T-cell (primary cell): ENCODE measurements at regions not wholly inside any gene's neighbourhood (a gene's known extent, or its start where the extent isn't known, plus 50 kb on each side); places are given as distances from the start of the nearest gene placed in this dataset.

ENCODE experiments used
- ATAC-seq, 4 experiments: fragments of 200-7000 bp in 3 of 4; fragments of 150-1000 bp in 1 of 4; cut with Tn5 transposase; replicated peaks in 1 of 4; 1 replicate in 3 of 4; 2 replicates in 1 of 4; pipeline ENCODE4 v1.10.0; 2021; ENCODE audit warnings: moderate library complexity in 3 of 4, mild to moderate bottlenecking in 2 of 4, moderate number of reproducible peaks in 1 of 4
- CTCF ChIA-PET, 2 donors: fragments of 300-600 bp; sonication (Branson Sonifier 250); formaldehyde crosslinking; loops; one replicate each; lab custom pipeline; 2022; ENCODE audit warnings: antibody characterized with exemption in 2 of 2; lab: Charles Lee
- POLR2A ChIA-PET, 2 donors: fragments of 300-600 bp; sonication (Branson Sonifier 250); formaldehyde crosslinking; loops; one replicate each; lab custom pipeline; 2022; ENCODE audit warnings: antibody characterized with exemption in 2 of 2; lab: Charles Lee
- DNase-seq, 35 experiments: peaks; one replicate each; pipeline versions ENCODE4 v3.0.0 to v3.0.0-alpha.2; 2013 to 2023
- H3K27ac ChIP-seq: one replicate; pipeline ENCODE4 v1.5.1; 2013; ENCODE audit warnings: low read length
- H3K27me3 ChIP-seq, 2 experiments: replicated peaks in 1 of 2; 1 replicate in 1 of 2; 2 replicates in 1 of 2; pipeline versions ENCODE4 v1.6.1 to v1.7.0; 2013; ENCODE audit warnings: low read length in 1 of 2, mixed read lengths in 1 of 2; ENCODE audit not compliant: control insufficient read depth in 2 of 2, insufficient read depth in 2 of 2; ENCODE audit errors: extremely low read depth in 1 of 2
- H3K36me3 ChIP-seq, 2 donors: 1 replicate in 1 of 2; 2 replicates in 1 of 2; pipeline versions ENCODE4 v1.6.1 to v1.7.0; 2013; ENCODE audit warnings: low read length in 1 of 2; ENCODE audit not compliant: control insufficient read depth in 2 of 2, insufficient read depth in 1 of 2; ENCODE audit errors: extremely low read depth in 1 of 2
- H3K4me1 ChIP-seq, 2 experiments: 1 replicate in 1 of 2; 2 replicates in 1 of 2; pipeline versions ENCODE4 v1.6.1 to v1.7.0; 2013; ENCODE audit warnings: low read length in 2 of 2, mixed read lengths in 1 of 2; ENCODE audit not compliant: insufficient read depth in 2 of 2, control insufficient read depth in 1 of 2; ENCODE audit errors: extremely low read depth in 1 of 2
- H3K4me3 ChIP-seq, 2 donors: 1 replicate in 1 of 2; 2 replicates in 1 of 2; pipeline versions ENCODE4 v1.5.1 to v1.7.0; 2013; ENCODE audit warnings: mild to moderate bottlenecking in 2 of 2, low read length in 1 of 2, moderate library complexity in 1 of 2; ENCODE audit not compliant: control insufficient read depth in 1 of 2; ENCODE audit errors: extremely low read depth in 1 of 2
- H3K9me3 ChIP-seq: 2 replicates; pipeline ENCODE4 v1.7.0; 2013
- H3K27ac Mint-ChIP-seq, 2 donors: one replicate each; pipeline ENCODE4 v1.8.0; 2020 to 2021; ENCODE audit warnings: mild to moderate bottlenecking in 2 of 2, mixed read lengths in 2 of 2
- H3K27me3 Mint-ChIP-seq, 2 donors: one replicate each; pipeline ENCODE4 v1.8.0; 2021 to 2022; ENCODE audit warnings: mixed read lengths in 2 of 2
- H3K36me3 Mint-ChIP-seq: one replicate; pipeline ENCODE4 v1.8.0; 2021; ENCODE audit warnings: mixed read lengths
- H3K4me1 Mint-ChIP-seq, 3 donors: one replicate each; pipeline ENCODE4 v1.8.0; 2020 to 2022; ENCODE audit warnings: mixed read lengths in 3 of 3, mild to moderate bottlenecking in 1 of 3
- H3K4me3 Mint-ChIP-seq, 3 donors: one replicate each; pipeline ENCODE4 v1.8.0; 2020 to 2022; ENCODE audit warnings: mild to moderate bottlenecking in 3 of 3, mixed read lengths in 3 of 3, moderate library complexity in 3 of 3
- H3K9me3 Mint-ChIP-seq, 3 donors: one replicate each; pipeline ENCODE4 v1.8.0; 2020 to 2022; ENCODE audit warnings: mixed read lengths in 3 of 3
- WGBS: methylation state at CpG from one replicate; pipeline ENCODE4 v1.1.5; 2013; ENCODE audit warnings: missing lambda C conversion rate; ENCODE audit not compliant: insufficient coverage; 5-methylcytosine and 5-hydroxymethylcytosine counted together

DNA sequence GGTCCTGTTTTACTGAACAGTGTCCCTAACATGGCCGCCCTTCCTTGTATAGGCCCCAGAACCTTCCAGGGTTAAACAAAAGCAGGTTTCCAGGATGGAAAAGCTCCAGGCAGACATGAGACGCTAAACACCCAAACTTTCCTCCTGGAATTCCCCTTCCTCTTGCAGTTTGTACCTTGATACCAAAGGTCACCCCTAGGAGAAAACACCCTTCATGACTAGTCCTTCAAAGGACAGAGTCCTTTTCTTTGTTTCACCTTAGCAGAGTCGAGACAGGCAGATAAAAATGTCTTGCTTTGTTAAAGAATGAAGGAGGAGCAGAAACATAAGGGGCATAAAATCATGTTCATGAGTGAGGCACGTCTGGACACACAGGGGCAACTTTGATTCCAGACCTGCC is 247.5 kb downstream of the BCOR start:
- no peaks in the 10 kb centered on the region for H3K9me3 ChIP-seq
- no peaks in the 10 kb centered on the region for H3K36me3 ChIP-seq
- no peak for ATAC-seq
- H3K27ac ChIP-seq: no peak overlapping the region
- H3K36me3 Mint-ChIP-seq: peaks cover 3% of the 10 kb centered on the region
- ChIA-PET CTCF (no interaction called here), POLR2A (interaction anchor here in 1 of 2 donors (0.7 kb wide), 1 partner anchor 19 kb away, joined by 4 read pairs; no protein-coding TSS in a partner anchor)
- no peaks in the 10 kb centered on the region for H3K9me3 Mint-ChIP-seq
- no CpG with 5 or more reads among the region's 4 CpGs for WGBS
- H3K27me3 Mint-ChIP-seq: peaks cover 0 to 4% of the 10 kb centered on the region in 2 donors
- H3K27ac Mint-ChIP-seq: no peak overlapping the region
- no peak for DNase-seq
- H3K4me3 Mint-ChIP-seq: no peak overlapping the region
- peaks cover 27 to 47% (median 41%) of the 10 kb centered on the region in 3 donors for H3K4me1 Mint-ChIP-seq
- H3K27me3 ChIP-seq: no peaks in the 10 kb centered on the region
- H3K4me1 ChIP-seq: peaks cover 6 to 44% of the 10 kb centered on the region in 2 experiments
- H3K4me3 ChIP-seq: no peak overlapping the region

DNA sequence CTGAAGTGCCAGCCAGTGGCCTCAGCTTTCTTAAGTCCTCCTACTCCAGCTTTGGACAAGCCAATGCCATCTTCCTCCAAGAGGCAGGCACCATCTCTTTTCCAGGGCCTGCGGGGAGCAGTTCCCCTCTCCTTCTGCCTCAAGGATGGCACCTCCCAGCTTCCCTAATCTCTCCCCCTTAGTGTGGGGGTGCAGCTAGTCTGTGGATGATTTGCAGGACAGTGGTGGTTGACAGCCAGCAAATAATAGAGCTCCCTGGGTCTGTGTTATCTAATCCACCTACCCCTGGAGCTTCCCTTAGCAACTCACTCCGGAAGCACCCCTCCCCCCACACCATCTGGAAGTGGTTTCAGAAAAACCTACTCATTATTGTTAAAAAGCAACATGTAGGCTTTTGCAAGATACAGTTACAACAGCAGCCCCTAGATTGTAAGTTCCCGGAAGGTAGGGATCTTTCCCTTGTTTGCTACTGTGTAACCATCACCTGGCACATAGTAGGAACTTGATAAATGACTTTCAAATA is 247.1 kb downstream of the BCOR start:
- Mint-ChIP-seq H3K27me3 (peaks cover 0 to 4% of the 10 kb centered on the region in 2 donors), H3K4me1 (peaks cover 32 to 52% (median 45%) of the 10 kb centered on the region in 3 donors), H3K36me3 (peaks cover 3% of the 10 kb centered on the region), H3K27ac (no peak overlapping the region), H3K9me3 (no peaks in the 10 kb centered on the region), H3K4me3 (no peak overlapping the region)
- DNase-seq: peak in 14 of 35 experiments; percentile 3 to 48 (median 28)
- no peaks in the 10 kb centered on the region for H3K36me3 ChIP-seq
- H3K4me1 ChIP-seq: peaks cover 6 to 49% of the 10 kb centered on the region in 2 experiments
- no CpG with 5 or more reads among the region's 3 CpGs for WGBS
- no peak for ATAC-seq
- H3K27me3 ChIP-seq: no peaks in the 10 kb centered on the region
- no peaks in the 10 kb centered on the region for H3K9me3 ChIP-seq
- no peak overlapping the region for H3K27ac ChIP-seq
- ChIA-PET POLR2A (interaction anchor here in 1 of 2 donors (0.7 kb wide), 1 partner anchor 18 kb away, joined by 4 read pairs; no protein-coding TSS in a partner anchor), CTCF (no interaction called here)
- H3K4me3 ChIP-seq: no peak overlapping the region

DNA sequence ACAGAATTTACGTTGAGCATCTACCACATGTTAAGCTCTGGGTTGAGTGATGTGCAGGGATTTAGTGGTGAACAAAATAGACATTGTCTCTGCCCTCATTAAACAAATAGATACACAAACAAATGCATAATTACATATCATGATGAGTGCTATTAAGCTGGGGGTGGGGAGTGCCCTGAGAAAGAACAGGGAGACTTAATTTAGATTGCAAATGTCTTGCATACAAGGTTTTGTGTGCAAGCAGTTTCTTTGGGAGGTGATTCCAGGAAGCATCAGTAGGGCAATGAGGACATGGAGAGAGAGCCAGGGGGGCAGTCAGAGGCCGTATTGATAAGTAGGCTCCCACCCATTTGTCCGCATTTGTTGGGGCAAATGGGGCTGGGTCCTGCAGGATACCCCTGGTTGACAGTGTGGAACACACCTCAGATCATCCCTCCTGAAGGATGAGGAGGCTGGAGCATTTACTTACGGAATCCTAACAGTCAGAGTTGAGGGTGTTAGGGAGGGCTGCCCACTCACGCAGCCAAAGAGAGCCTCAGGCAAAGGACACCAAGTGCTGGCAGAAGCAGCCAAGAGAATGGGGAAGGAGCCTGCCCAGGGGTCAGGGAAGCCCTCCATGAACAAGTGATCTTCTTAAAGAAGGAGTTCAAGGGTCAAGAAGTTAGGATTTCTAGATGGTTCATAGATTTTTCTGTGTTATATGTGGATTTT is 245.9 kb downstream of the BCOR start:
- peaks cover 8 to 61% of the 10 kb centered on the region in 2 experiments for H3K4me1 ChIP-seq
- Mint-ChIP-seq H3K27ac (no peak overlapping the region), H3K9me3 (no peaks in the 10 kb centered on the region), H3K4me1 (peaks cover 41 to 63% (median 55%) of the 10 kb centered on the region in 3 donors), H3K4me3 (no peak overlapping the region), H3K36me3 (peaks cover 3% of the 10 kb centered on the region), H3K27me3 (peaks cover 0 to 4% of the 10 kb centered on the region in 2 donors)
- H3K4me3 ChIP-seq: no peak overlapping the region
- no peak overlapping the region for H3K27ac ChIP-seq
- ATAC-seq (no peak), DNase-seq (no peak)
- H3K36me3 ChIP-seq: no peaks in the 10 kb centered on the region
- ChIA-PET POLR2A (interaction anchor here in 1 of 2 donors (0.6 kb wide), 1 partner anchor 24 kb away, joined by 4 read pairs; no protein-coding TSS in a partner anchor), CTCF (no interaction called here)
- WGBS: 100% methylated on average over 2 of the region's 5 CpGs
- H3K9me3 ChIP-seq: no peaks in the 10 kb centered on the region
- H3K27me3 ChIP-seq: no peaks in the 10 kb centered on the region

DNA sequence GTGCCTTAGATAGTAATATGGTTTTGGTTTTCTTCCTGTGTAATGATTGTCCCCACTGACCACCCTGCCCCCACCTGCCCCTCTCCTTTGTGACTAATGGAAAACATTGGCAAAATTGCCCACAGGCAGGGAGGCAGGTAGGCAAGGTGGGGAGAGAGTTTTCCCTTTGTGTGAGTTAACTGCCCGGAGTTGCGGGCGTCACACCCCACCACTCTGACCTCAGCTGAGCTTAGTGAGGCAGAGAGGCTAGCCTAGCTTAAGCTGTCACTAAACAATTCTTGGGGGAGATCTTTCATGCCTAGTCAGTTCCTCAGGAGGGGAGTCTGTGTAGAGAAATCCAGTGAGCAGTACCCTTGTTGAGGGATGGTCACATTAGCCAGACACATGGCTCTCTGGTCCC is 245.3 kb downstream of the BCOR start:
- Histone ChIP-seq H3K4me1 (peaks cover 8 to 62% of the 10 kb centered on the region in 2 experiments), H3K4me3 (no peak overlapping the region), H3K9me3 (no peaks in the 10 kb centered on the region), H3K36me3 (no peaks in the 10 kb centered on the region), H3K27me3 (no peaks in the 10 kb centered on the region), H3K27ac (no peak overlapping the region)
- Mint-ChIP-seq H3K9me3 (no peaks in the 10 kb centered on the region), H3K4me1 (peaks cover 43 to 64% (median 58%) of the 10 kb centered on the region in 3 donors), H3K27ac (no peak overlapping the region), H3K36me3 (peaks cover 3% of the 10 kb centered on the region), H3K27me3 (peaks cover 0 to 4% of the 10 kb centered on the region in 2 donors), H3K4me3 (peak overlapping the region in 1 of 3 donors; percentile 12)
- CTCF ChIA-PET: interaction anchor here in 1 of 2 donors (0.6 to 1.0 kb wide), 3 partner anchors 150 to 1300 kb away, joined by 3 read pairs; no protein-coding TSS in a partner anchor
- POLR2A ChIA-PET: no interaction called here
- WGBS: no CpG with 5 or more reads among the region's 3 CpGs
- DNase-seq: no peak
- ATAC-seq: no peak

DNA sequence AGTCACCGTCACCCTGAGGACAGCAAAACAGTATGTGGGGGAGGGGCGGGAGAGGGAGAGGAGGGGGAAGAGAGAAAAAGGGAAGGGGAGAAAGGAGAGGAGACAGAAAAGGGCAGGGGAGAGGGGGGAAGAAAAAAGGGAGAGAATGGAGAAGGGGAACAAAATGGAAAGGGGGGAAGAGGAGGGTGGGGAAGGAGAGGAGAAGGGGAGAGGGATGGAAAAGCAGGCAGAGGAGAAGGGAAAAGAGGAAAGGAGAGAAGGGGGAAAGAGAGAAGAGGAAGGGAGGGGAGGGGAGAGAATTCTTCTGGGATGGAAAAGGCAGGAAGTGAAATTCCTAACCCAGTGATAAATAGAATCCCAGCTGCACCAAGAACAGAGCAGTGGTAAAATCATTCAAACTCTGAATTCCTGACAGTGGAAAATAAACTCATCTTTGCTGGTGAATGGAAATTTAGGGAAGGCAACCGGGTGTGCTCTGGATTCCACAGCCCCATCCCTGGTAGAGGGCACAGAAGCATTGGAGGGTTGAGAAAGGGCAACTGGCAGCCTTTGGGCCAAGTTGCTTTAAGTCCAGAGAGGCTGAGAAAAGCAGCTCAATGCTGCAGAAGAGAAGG is 244.2 kb downstream of the BCOR start:
- POLR2A ChIA-PET: interaction anchor here (0.7 to 0.8 kb wide), 3 partner anchors 9 to 414 kb away, joined by 4 read pairs; no protein-coding TSS in a partner anchor
- Mint-ChIP-seq H3K27ac (peak overlapping the region; percentile 75 to 93), H3K4me1 (peaks cover 48 to 69% (median 58%) of the 10 kb centered on the region in 3 donors), H3K36me3 (peaks cover 3% of the 10 kb centered on the region), H3K27me3 (peaks cover 0 to 4% of the 10 kb centered on the region in 2 donors), H3K4me3 (peak overlapping the region; percentile 36 to 69 (median 41)), H3K9me3 (no peaks in the 10 kb centered on the region)
- 83% methylated on average over 1 of the region's 3 CpGs for WGBS
- DNase-seq: no peak
- H3K27ac ChIP-seq: peak overlapping the region; percentile 100
- H3K9me3 ChIP-seq: no peaks in the 10 kb centered on the region
- H3K4me3 ChIP-seq: no peak overlapping the region
- H3K4me1 ChIP-seq: peaks cover 8 to 69% of the 10 kb centered on the region in 2 experiments
- CTCF ChIA-PET: interaction anchor here (0.5 to 1.0 kb wide), 3 partner anchors 19 to 421 kb away, joined by 3 to 7 read pairs (median 3); no protein-coding TSS in a partner anchor
- H3K27me3 ChIP-seq: no peaks in the 10 kb centered on the region
- H3K36me3 ChIP-seq: no peaks in the 10 kb centered on the region
- ATAC-seq: no peak
